ENCODE measurements at regions not wholly inside any gene's neighbourhood (a gene's known extent, or its start where the extent isn't known, plus 50 kb on each side); places are given as distances from the start of the nearest gene placed in this dataset.

DNA sequence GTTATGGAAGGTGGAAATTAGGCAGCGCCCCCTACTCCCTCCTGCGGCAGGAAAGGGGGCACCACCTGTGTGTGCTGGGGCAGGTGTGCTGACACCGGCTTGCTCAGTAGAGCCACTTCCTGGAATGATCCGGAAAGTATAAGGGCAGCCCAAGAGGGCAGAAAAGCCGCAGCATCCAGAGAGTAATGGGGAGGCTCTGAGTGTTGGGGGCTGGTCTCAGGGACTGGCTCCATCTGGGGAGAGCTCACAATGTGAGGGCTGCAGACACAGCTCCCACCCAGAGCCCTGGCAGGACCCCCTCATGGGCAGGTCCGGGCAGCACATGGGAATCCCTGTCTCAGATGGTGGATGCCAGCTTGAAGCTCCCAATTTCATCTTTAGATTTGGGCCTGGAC lies 187.6 kb upstream of the C14orf180 start:
- Mint-ChIP-seq H3K4me3 (no peak overlapping the region), H3K4me1 (peaks cover 8% of the 10 kb centered on the region; the same call in 1 of the 2 replicates), H3K36me3 (peaks cover under 1% of the 10 kb centered on the region), H3K27me3 (ENCODE audit: low read depth) (no peaks in the 10 kb centered on the region), H3K27ac (no peak overlapping the region), H3K9me3 (peaks cover 5% of the 10 kb centered on the region)
- CTCF ChIA-PET = interaction anchor here (0.5 to 1.9 kb wide), 5 partner anchors 13 to 298 kb away, joined by 3 to 6 read pairs (median 3); no protein-coding TSS in a partner anchor
- ATAC-seq = peak; percentile 39; the same call in 1 of the 2 replicates
- no peak for TF ChIP-seq KAT7 (CRISPR knock-in tag; IDR thresholded peaks at IDR 0.05; ENCODE audit: borderline replicate concordance)
- no peak for TF ChIP-seq SMAD3 (CRISPR knock-in tag; IDR thresholded peaks at IDR 0.05; ENCODE audit: borderline replicate concordance)
- TF ChIP-seq JUN (CRISPR knock-in tag; IDR thresholded peaks at IDR 0.05) = no peak
- no peak for TF ChIP-seq HMGA2 (CRISPR knock-in tag; IDR thresholded peaks at IDR 0.05)
- TF ChIP-seq, protein P1, sequence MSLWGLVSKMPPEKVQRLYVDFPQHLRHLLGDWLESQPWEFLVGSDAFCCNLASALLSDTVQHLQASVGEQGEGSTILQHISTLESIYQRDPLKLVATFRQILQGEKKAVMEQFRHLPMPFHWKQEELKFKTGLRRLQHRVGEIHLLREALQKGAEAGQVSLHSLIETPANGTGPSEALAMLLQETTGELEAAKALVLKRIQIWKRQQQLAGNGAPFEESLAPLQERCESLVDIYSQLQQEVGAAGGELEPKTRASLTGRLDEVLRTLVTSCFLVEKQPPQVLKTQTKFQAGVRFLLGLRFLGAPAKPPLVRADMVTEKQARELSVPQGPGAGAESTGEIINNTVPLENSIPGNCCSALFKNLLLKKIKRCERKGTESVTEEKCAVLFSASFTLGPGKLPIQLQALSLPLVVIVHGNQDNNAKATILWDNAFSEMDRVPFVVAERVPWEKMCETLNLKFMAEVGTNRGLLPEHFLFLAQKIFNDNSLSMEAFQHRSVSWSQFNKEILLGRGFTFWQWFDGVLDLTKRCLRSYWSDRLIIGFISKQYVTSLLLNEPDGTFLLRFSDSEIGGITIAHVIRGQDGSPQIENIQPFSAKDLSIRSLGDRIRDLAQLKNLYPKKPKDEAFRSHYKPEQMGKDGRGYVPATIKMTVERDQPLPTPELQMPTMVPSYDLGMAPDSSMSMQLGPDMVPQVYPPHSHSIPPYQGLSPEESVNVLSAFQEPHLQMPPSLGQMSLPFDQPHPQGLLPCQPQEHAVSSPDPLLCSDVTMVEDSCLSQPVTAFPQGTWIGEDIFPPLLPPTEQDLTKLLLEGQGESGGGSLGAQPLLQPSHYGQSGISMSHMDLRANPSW (CRISPR knock-in tag; conservative IDR thresholded peaks at IDR 0.05; ENCODE audit: low read depth) = no peak
- TF ChIP-seq, protein P2, sequence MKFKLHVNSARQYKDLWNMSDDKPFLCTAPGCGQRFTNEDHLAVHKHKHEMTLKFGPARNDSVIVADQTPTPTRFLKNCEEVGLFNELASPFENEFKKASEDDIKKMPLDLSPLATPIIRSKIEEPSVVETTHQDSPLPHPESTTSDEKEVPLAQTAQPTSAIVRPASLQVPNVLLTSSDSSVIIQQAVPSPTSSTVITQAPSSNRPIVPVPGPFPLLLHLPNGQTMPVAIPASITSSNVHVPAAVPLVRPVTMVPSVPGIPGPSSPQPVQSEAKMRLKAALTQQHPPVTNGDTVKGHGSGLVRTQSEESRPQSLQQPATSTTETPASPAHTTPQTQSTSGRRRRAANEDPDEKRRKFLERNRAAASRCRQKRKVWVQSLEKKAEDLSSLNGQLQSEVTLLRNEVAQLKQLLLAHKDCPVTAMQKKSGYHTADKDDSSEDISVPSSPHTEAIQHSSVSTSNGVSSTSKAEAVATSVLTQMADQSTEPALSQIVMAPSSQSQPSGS (CRISPR knock-in tag; IDR thresholded peaks at IDR 0.05; ENCODE audit: borderline replicate concordance, low read depth) = no peak
- TF ChIP-seq NFYB (CRISPR knock-in tag; conservative IDR thresholded peaks at IDR 0.05; ENCODE audit: low read depth) = no peak
- no peak for TF ChIP-seq ZNF263 (CRISPR knock-in tag; IDR thresholded peaks at IDR 0.05; ENCODE audit: low read depth)
- TF ChIP-seq, protein P3, sequence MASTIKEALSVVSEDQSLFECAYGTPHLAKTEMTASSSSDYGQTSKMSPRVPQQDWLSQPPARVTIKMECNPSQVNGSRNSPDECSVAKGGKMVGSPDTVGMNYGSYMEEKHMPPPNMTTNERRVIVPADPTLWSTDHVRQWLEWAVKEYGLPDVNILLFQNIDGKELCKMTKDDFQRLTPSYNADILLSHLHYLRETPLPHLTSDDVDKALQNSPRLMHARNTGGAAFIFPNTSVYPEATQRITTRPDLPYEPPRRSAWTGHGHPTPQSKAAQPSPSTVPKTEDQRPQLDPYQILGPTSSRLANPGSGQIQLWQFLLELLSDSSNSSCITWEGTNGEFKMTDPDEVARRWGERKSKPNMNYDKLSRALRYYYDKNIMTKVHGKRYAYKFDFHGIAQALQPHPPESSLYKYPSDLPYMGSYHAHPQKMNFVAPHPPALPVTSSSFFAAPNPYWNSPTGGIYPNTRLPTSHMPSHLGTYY (CRISPR knock-in tag; IDR thresholded peaks at IDR 0.05) = no peak
- no peak for TF ChIP-seq EMX1 (CRISPR knock-in tag; IDR thresholded peaks at IDR 0.05)
- TF ChIP-seq, protein P4, sequence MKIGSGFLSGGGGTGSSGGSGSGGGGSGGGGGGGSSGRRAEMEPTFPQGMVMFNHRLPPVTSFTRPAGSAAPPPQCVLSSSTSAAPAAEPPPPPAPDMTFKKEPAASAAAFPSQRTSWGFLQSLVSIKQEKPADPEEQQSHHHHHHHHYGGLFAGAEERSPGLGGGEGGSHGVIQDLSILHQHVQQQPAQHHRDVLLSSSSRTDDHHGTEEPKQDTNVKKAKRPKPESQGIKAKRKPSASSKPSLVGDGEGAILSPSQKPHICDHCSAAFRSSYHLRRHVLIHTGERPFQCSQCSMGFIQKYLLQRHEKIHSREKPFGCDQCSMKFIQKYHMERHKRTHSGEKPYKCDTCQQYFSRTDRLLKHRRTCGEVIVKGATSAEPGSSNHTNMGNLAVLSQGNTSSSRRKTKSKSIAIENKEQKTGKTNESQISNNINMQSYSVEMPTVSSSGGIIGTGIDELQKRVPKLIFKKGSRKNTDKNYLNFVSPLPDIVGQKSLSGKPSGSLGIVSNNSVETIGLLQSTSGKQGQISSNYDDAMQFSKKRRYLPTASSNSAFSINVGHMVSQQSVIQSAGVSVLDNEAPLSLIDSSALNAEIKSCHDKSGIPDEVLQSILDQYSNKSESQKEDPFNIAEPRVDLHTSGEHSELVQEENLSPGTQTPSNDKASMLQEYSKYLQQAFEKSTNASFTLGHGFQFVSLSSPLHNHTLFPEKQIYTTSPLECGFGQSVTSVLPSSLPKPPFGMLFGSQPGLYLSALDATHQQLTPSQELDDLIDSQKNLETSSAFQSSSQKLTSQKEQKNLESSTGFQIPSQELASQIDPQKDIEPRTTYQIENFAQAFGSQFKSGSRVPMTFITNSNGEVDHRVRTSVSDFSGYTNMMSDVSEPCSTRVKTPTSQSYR (CRISPR knock-in tag; IDR thresholded peaks at IDR 0.05) = no peak
- TF ChIP-seq, protein P5, sequence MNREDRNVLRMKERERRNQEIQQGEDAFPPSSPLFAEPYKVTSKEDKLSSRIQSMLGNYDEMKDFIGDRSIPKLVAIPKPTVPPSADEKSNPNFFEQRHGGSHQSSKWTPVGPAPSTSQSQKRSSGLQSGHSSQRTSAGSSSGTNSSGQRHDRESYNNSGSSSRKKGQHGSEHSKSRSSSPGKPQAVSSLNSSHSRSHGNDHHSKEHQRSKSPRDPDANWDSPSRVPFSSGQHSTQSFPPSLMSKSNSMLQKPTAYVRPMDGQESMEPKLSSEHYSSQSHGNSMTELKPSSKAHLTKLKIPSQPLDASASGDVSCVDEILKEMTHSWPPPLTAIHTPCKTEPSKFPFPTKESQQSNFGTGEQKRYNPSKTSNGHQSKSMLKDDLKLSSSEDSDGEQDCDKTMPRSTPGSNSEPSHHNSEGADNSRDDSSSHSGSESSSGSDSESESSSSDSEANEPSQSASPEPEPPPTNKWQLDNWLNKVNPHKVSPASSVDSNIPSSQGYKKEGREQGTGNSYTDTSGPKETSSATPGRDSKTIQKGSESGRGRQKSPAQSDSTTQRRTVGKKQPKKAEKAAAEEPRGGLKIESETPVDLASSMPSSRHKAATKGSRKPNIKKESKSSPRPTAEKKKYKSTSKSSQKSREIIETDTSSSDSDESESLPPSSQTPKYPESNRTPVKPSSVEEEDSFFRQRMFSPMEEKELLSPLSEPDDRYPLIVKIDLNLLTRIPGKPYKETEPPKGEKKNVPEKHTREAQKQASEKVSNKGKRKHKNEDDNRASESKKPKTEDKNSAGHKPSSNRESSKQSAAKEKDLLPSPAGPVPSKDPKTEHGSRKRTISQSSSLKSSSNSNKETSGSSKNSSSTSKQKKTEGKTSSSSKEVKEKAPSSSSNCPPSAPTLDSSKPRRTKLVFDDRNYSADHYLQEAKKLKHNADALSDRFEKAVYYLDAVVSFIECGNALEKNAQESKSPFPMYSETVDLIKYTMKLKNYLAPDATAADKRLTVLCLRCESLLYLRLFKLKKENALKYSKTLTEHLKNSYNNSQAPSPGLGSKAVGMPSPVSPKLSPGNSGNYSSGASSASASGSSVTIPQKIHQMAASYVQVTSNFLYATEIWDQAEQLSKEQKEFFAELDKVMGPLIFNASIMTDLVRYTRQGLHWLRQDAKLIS (CRISPR knock-in tag; IDR thresholded peaks at IDR 0.05; ENCODE audit: borderline replicate concordance) = no peak
- TF ChIP-seq SOX15 (CRISPR knock-in tag; IDR thresholded peaks at IDR 0.05) = no peak
- no peak for TF ChIP-seq ZNF317 (CRISPR knock-in tag; IDR thresholded peaks at IDR 0.05; ENCODE audit: borderline replicate concordance, low read depth)
- TF ChIP-seq IRF2 (CRISPR knock-in tag; IDR thresholded peaks at IDR 0.05; ENCODE audit: borderline replicate concordance, low read depth) = no peak
- TF ChIP-seq CREM (CRISPR knock-in tag; IDR thresholded peaks at IDR 0.05) = no peak
- TF ChIP-seq, protein P6, sequence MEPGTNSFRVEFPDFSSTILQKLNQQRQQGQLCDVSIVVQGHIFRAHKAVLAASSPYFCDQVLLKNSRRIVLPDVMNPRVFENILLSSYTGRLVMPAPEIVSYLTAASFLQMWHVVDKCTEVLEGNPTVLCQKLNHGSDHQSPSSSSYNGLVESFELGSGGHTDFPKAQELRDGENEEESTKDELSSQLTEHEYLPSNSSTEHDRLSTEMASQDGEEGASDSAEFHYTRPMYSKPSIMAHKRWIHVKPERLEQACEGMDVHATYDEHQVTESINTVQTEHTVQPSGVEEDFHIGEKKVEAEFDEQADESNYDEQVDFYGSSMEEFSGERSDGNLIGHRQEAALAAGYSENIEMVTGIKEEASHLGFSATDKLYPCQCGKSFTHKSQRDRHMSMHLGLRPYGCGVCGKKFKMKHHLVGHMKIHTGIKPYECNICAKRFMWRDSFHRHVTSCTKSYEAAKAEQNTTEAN (CRISPR knock-in tag; IDR thresholded peaks at IDR 0.05) = no peak
- TF ChIP-seq TCF7 (CRISPR knock-in tag; IDR thresholded peaks at IDR 0.05; ENCODE audit: low read depth) = no peak
- no peak for DNase-seq (ENCODE audit: low spot score)
- POLR2A ChIA-PET = no interaction called here

All from WTC11 (cell line).